ENCODE measurements at regions not wholly inside any gene's neighbourhood (a gene's known extent, or its start where the extent isn't known, plus 50 kb on each side); places are given as distances from the start of the nearest gene placed in this dataset.
A peak's percentile ranks its signal among the peaks of the same experiment; 100 is the strongest.
"Not testable (repeated sequence)": the region's sequence is repeated elsewhere in the genome, so short reads cannot be mapped to it uniquely, and the experiment has no call there.

DNA sequence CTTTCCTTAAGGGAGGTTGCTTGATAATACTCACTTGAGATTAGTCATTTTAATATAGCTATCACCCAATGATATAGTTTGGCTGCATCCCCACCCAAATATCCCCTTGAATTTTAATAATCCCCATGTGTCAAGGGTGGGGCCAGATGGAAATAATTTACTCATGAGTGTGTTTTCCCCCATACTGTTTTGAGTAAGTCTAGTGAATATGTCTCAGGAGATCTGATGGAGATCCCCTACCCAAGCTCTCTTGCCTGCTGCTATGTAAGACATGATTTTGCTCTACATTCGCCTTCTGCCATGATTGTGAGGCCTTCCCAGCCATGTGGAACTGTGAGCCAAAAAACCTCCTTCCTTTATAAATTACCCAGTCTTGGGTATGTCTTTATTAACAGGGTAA lies 539.7 kb upstream of the GRID2 start:
- H3K9me3 Mint-ChIP-seq, result no peaks in the 10 kb centered on the region
- no peaks in the 10 kb centered on the region for H3K36me3 Mint-ChIP-seq (ENCODE audit: low read depth)
- no peaks in the 10 kb centered on the region for H3K4me1 Mint-ChIP-seq
- H3K27me3 Mint-ChIP-seq (ENCODE audit: low read depth), result no peaks in the 10 kb centered on the region
- H3K27ac Mint-ChIP-seq, result no peak overlapping the region
- no peak for TF ChIP-seq CTCF (IDR thresholded peaks at IDR 0.05; ENCODE audit: unreplicated experiment in 3 of 3)
- H3K4me3 Mint-ChIP-seq, result no peak overlapping the region

- Mint-ChIP-seq H3K4me1 (no peaks in the 10 kb centered on the region), H3K36me3 (ENCODE audit: low read depth) (no peaks in the 10 kb centered on the region), H3K27ac (no peak overlapping the region), H3K27me3 (ENCODE audit: low read depth) (no peaks in the 10 kb centered on the region), H3K4me3 (no peak overlapping the region), H3K9me3 (peaks cover 18% of the 10 kb centered on the region)
- TF ChIP-seq CTCF (IDR thresholded peaks at IDR 0.05; ENCODE audit: unreplicated experiment in 3 of 3), result no peak
Measured at GRCh38 chr4:91769912-91770311, 533.9 kb upstream of the GRID2 start.

DNA sequence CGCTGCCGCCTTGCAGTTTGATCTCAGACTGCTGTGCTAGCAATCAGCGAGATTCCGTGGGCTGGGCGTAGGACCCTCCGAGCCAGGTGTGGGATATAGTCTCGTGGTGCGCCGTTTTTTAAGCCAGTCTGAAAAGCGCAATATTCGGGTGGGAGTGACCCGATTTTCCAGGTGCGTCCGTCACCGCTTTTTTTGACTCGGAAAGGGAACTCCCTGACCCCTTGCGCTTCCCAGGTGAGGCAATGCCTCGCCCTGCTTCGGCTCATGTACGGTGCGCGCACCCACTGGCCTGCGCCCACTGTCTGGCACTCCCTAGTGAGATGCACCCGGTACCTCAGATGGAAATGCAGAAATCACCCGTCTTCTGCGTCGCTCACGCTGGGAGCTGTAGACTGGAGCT lies 512.1 kb upstream of the GRID2 start:
- H3K27me3 Mint-ChIP-seq (ENCODE audit: low read depth); H3K9me3 Mint-ChIP-seq; H3K36me3 Mint-ChIP-seq (ENCODE audit: low read depth); H3K4me1 Mint-ChIP-seq: not testable (repeated sequence)
- Mint-ChIP-seq H3K4me3 (peak overlapping the region; percentile 89 to 91 (median 91)), H3K27ac (peak overlapping the region in 2 of 3 experiments; percentile 76 to 79)

DNA sequence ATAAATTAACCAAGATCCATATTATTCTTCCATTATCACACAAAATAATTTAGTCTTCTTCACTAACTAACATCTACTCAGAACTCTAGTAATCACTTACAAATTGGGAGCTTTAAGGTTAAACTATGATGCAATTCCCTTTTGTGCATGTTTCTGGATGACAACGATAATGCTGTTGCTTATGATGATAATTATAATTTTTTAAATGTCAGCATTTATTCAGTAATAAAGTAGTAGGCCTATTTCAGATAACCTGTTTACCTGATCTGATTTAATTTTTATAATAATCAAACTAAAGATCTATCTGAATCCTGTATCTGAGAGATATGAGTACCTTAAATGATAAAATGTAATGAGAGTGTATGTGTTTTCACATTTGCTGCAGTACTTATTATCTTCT lies 507.8 kb upstream of the GRID2 start:
- no peak for TF ChIP-seq CTCF (IDR thresholded peaks at IDR 0.05; ENCODE audit: unreplicated experiment in 3 of 3)
- H3K4me1 Mint-ChIP-seq, result no peaks in the 10 kb centered on the region
- H3K27ac Mint-ChIP-seq, result no peak overlapping the region
- H3K27me3 Mint-ChIP-seq (ENCODE audit: low read depth), result no peaks in the 10 kb centered on the region
- no peak overlapping the region for H3K4me3 Mint-ChIP-seq
- peaks cover 3% of the 10 kb centered on the region for H3K9me3 Mint-ChIP-seq
- H3K36me3 Mint-ChIP-seq (ENCODE audit: low read depth), result no peaks in the 10 kb centered on the region

GRCh38 chr4:91812319-91812718 lies 491.4 kb upstream of the GRID2 start:
- Mint-ChIP-seq H3K4me3 (no peak overlapping the region), H3K27ac (no peak overlapping the region), H3K27me3 (ENCODE audit: low read depth) (no peaks in the 10 kb centered on the region), H3K9me3 (no peaks in the 10 kb centered on the region), H3K36me3 (ENCODE audit: low read depth) (no peaks in the 10 kb centered on the region), H3K4me1 (no peaks in the 10 kb centered on the region)
- TF ChIP-seq CTCF (IDR thresholded peaks at IDR 0.05; ENCODE audit: unreplicated experiment in 3 of 3), result no peak

DNA sequence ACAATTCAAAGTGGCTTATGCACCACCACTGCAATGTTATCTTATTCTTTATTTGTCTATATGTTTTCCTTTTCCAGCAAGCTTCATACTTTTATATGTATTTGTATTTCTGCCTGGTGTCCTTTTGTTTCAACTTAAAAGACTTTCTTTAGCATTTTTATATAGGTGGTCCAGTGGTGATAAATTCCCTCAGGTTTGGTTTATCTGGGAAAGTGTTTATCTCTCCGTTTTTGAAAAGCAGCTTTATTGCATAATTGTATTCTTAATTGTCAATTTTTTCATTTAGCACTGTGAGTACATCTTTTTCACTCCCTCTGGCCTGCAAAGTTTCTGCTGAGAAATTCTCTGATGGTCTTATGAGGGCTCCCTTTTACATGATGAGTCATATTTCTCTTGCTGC lies 479.0 kb upstream of the GRID2 start:
- peaks cover 33% of the 10 kb centered on the region for H3K9me3 Mint-ChIP-seq
- no peaks in the 10 kb centered on the region for H3K27me3 Mint-ChIP-seq (ENCODE audit: low read depth)
- TF ChIP-seq CTCF (IDR thresholded peaks at IDR 0.05; ENCODE audit: unreplicated experiment in 3 of 3), result no peak
- H3K4me1 Mint-ChIP-seq, result no peaks in the 10 kb centered on the region
- no peak overlapping the region for H3K27ac Mint-ChIP-seq
- no peak overlapping the region for H3K4me3 Mint-ChIP-seq
- H3K36me3 Mint-ChIP-seq (ENCODE audit: low read depth), result no peaks in the 10 kb centered on the region

GRCh38 chr4:91826186-91826585 lies 477.6 kb upstream of the GRID2 start:
- H3K4me1 Mint-ChIP-seq, result no peaks in the 10 kb centered on the region
- no peaks in the 10 kb centered on the region for H3K36me3 Mint-ChIP-seq (ENCODE audit: low read depth)
- H3K9me3 Mint-ChIP-seq, result peaks cover 30% of the 10 kb centered on the region
- H3K27me3 Mint-ChIP-seq (ENCODE audit: low read depth), result no peaks in the 10 kb centered on the region
- no peak overlapping the region for H3K27ac Mint-ChIP-seq
- H3K4me3 Mint-ChIP-seq, result no peak overlapping the region
- TF ChIP-seq CTCF (IDR thresholded peaks at IDR 0.05; ENCODE audit: unreplicated experiment in 3 of 3), result no peak

All from nephron (organoid).